ENCODE measurements at regions not wholly inside any gene's neighbourhood (a gene's known extent, or its start where the extent isn't known, plus 50 kb on each side); places are given as distances from the start of the nearest gene placed in this dataset.

GRCh38 chr3:126266291-126266840, 86.0 kb upstream of the ALDH1L1 start:
- no peak for DNase-seq
- Mint-ChIP-seq H3K27me3 (peaks cover 10% of the 10 kb centered on the region), H3K4me3 (no peak overlapping the region), H3K27ac (no peak overlapping the region), H3K36me3 (no peaks in the 10 kb centered on the region), H3K9me3 (peaks cover 0 to 6% (median 0%) of the 10 kb centered on the region in 7 donors), H3K4me1 (no peaks in the 10 kb centered on the region)
- H3K27ac ChIP-seq (ENCODE audit: insufficient read depth, low read length, poor library complexity, severe bottlenecking) = no peak overlapping the region
- no peaks in the 10 kb centered on the region for H3K36me3 ChIP-seq (ENCODE audit: control insufficient read depth, insufficient read depth, low read length)
- no peak overlapping the region for H3K4me3 ChIP-seq (ENCODE audit: low read depth, low read length)
- no peak for ATAC-seq (ENCODE audit: low read depth in 2 of 2)
- no peaks in the 10 kb centered on the region for H3K9me3 ChIP-seq (ENCODE audit: control insufficient read depth in 2 of 2, low read length in 2 of 2)
- H3K4me1 ChIP-seq (ENCODE audit: control insufficient read depth, insufficient read depth, low read length, poor library complexity, severe bottlenecking) = no peaks in the 10 kb centered on the region
- no peaks in the 10 kb centered on the region for H3K27me3 ChIP-seq (ENCODE audit: control insufficient read depth, insufficient read depth, low read length)

GRCh38 chr3:126264952-126265351, 84.6 kb upstream of the ALDH1L1 start:
- Mint-ChIP-seq H3K36me3 (no peaks in the 10 kb centered on the region), H3K4me3 (no peak overlapping the region), H3K27ac (no peak overlapping the region), H3K9me3 (peaks cover 0 to 6% (median 0%) of the 10 kb centered on the region in 7 donors), H3K4me1 (no peaks in the 10 kb centered on the region), H3K27me3 (peaks cover 10% of the 10 kb centered on the region)
- no peaks in the 10 kb centered on the region for H3K4me1 ChIP-seq (ENCODE audit: control insufficient read depth, insufficient read depth, low read length, poor library complexity, severe bottlenecking)
- H3K9me3 ChIP-seq (ENCODE audit: control insufficient read depth in 2 of 2, low read length in 2 of 2) = no peaks in the 10 kb centered on the region
- no peaks in the 10 kb centered on the region for H3K27me3 ChIP-seq (ENCODE audit: control insufficient read depth, insufficient read depth, low read length)
- no peaks in the 10 kb centered on the region for H3K36me3 ChIP-seq (ENCODE audit: control insufficient read depth, insufficient read depth, low read length)
- DNase-seq = no peak
- no peak overlapping the region for H3K4me3 ChIP-seq (ENCODE audit: low read depth, low read length)
- H3K27ac ChIP-seq (ENCODE audit: insufficient read depth, low read length, poor library complexity, severe bottlenecking) = no peak overlapping the region
- ATAC-seq (ENCODE audit: low read depth in 2 of 2) = no peak

GRCh38 chr3:126264381-126264780, 84.0 kb upstream of the ALDH1L1 start:
- no peak overlapping the region for H3K27ac ChIP-seq (ENCODE audit: insufficient read depth, low read length, poor library complexity, severe bottlenecking)
- no peaks in the 10 kb centered on the region for H3K27me3 ChIP-seq (ENCODE audit: control insufficient read depth, insufficient read depth, low read length)
- no peak for DNase-seq
- no peak for ATAC-seq (ENCODE audit: low read depth in 2 of 2)
- H3K4me1 ChIP-seq (ENCODE audit: control insufficient read depth, insufficient read depth, low read length, poor library complexity, severe bottlenecking) = no peaks in the 10 kb centered on the region
- H3K36me3 ChIP-seq (ENCODE audit: control insufficient read depth, insufficient read depth, low read length) = no peaks in the 10 kb centered on the region
- no peak overlapping the region for H3K4me3 ChIP-seq (ENCODE audit: low read depth, low read length)
- Mint-ChIP-seq H3K36me3 (no peaks in the 10 kb centered on the region), H3K27ac (no peak overlapping the region), H3K4me3 (no peak overlapping the region), H3K27me3 (peaks cover 9% of the 10 kb centered on the region), H3K4me1 (no peaks in the 10 kb centered on the region), H3K9me3 (peaks cover 0 to 6% (median 0%) of the 10 kb centered on the region in 7 donors)
- no peaks in the 10 kb centered on the region for H3K9me3 ChIP-seq (ENCODE audit: control insufficient read depth in 2 of 2, low read length in 2 of 2)

- Mint-ChIP-seq H3K4me3 (no peak overlapping the region), H3K36me3 (no peaks in the 10 kb centered on the region), H3K27me3 (peaks cover 6% of the 10 kb centered on the region), H3K27ac (no peak overlapping the region), H3K9me3 (peaks cover 0 to 6% (median 0%) of the 10 kb centered on the region in 7 donors), H3K4me1 (no peaks in the 10 kb centered on the region)
- ATAC-seq (ENCODE audit: low read depth in 2 of 2) (no peak), DNase-seq (no peak)
- no peak overlapping the region for H3K4me3 ChIP-seq (ENCODE audit: low read depth, low read length)
- no peaks in the 10 kb centered on the region for H3K27me3 ChIP-seq (ENCODE audit: control insufficient read depth, insufficient read depth, low read length)
- no peaks in the 10 kb centered on the region for H3K9me3 ChIP-seq (ENCODE audit: control insufficient read depth in 2 of 2, low read length in 2 of 2)
- H3K4me1 ChIP-seq (ENCODE audit: control insufficient read depth, insufficient read depth, low read length, poor library complexity, severe bottlenecking) = no peaks in the 10 kb centered on the region
- H3K36me3 ChIP-seq (ENCODE audit: control insufficient read depth, insufficient read depth, low read length) = no peaks in the 10 kb centered on the region
- no peak overlapping the region for H3K27ac ChIP-seq (ENCODE audit: insufficient read depth, low read length, poor library complexity, severe bottlenecking)
Measured at GRCh38 chr3:126263971-126264370, 83.6 kb upstream of the ALDH1L1 start.

GRCh38 chr3:126263539-126263938, 83.2 kb upstream of the ALDH1L1 start:
- Histone ChIP-seq H3K4me1 (ENCODE audit: control insufficient read depth, insufficient read depth, low read length, poor library complexity, severe bottlenecking) (no peaks in the 10 kb centered on the region), H3K4me3 (ENCODE audit: low read depth, low read length) (no peak overlapping the region), H3K27me3 (ENCODE audit: control insufficient read depth, insufficient read depth, low read length) (no peaks in the 10 kb centered on the region), H3K27ac (ENCODE audit: insufficient read depth, low read length, poor library complexity, severe bottlenecking) (no peak overlapping the region), H3K36me3 (ENCODE audit: control insufficient read depth, insufficient read depth, low read length) (no peaks in the 10 kb centered on the region), H3K9me3 (ENCODE audit: control insufficient read depth in 2 of 2, low read length in 2 of 2) (no peaks in the 10 kb centered on the region)
- H3K9me3 Mint-ChIP-seq = peaks cover 0 to 6% (median 0%) of the 10 kb centered on the region in 7 donors
- H3K36me3 Mint-ChIP-seq = no peaks in the 10 kb centered on the region
- H3K27ac Mint-ChIP-seq = no peak overlapping the region
- ATAC-seq (ENCODE audit: low read depth in 2 of 2) (no peak), DNase-seq (no peak)
- H3K4me1 Mint-ChIP-seq = no peaks in the 10 kb centered on the region
- H3K27me3 Mint-ChIP-seq = peaks cover 6% of the 10 kb centered on the region
- no peak overlapping the region for H3K4me3 Mint-ChIP-seq

GRCh38 chr3:126262227-126262626, 81.8 kb upstream of the ALDH1L1 start:
- H3K27ac ChIP-seq (ENCODE audit: insufficient read depth, low read length, poor library complexity, severe bottlenecking) = no peak overlapping the region
- H3K36me3 ChIP-seq (ENCODE audit: control insufficient read depth, insufficient read depth, low read length) = no peaks in the 10 kb centered on the region
- Mint-ChIP-seq H3K27me3 (no peaks in the 10 kb centered on the region), H3K4me1 (no peaks in the 10 kb centered on the region), H3K36me3 (no peaks in the 10 kb centered on the region), H3K9me3 (peaks cover 0 to 6% (median 0%) of the 10 kb centered on the region in 7 donors), H3K4me3 (no peak overlapping the region), H3K27ac (no peak overlapping the region)
- no peak overlapping the region for H3K4me3 ChIP-seq (ENCODE audit: low read depth, low read length)
- H3K27me3 ChIP-seq (ENCODE audit: control insufficient read depth, insufficient read depth, low read length) = no peaks in the 10 kb centered on the region
- H3K4me1 ChIP-seq (ENCODE audit: control insufficient read depth, insufficient read depth, low read length, poor library complexity, severe bottlenecking) = no peaks in the 10 kb centered on the region
- H3K9me3 ChIP-seq (ENCODE audit: control insufficient read depth in 2 of 2, low read length in 2 of 2) = no peaks in the 10 kb centered on the region
- DNase-seq (no peak), ATAC-seq (ENCODE audit: low read depth in 2 of 2) (no peak)

GRCh38 chr3:126261037-126261436, 80.7 kb upstream of the ALDH1L1 start:
- no peak overlapping the region for H3K27ac Mint-ChIP-seq
- DNase-seq = no peak

More at GRCh38 chr3:126261037-126261436, 80.7 kb upstream of the ALDH1L1 start:
- Histone ChIP-seq H3K27me3 (ENCODE audit: control insufficient read depth, insufficient read depth, low read length) (no peaks in the 10 kb centered on the region), H3K4me3 (ENCODE audit: low read depth, low read length) (no peak overlapping the region), H3K36me3 (ENCODE audit: control insufficient read depth, insufficient read depth, low read length) (no peaks in the 10 kb centered on the region), H3K4me1 (ENCODE audit: control insufficient read depth, insufficient read depth, low read length, poor library complexity, severe bottlenecking) (no peaks in the 10 kb centered on the region), H3K9me3 (ENCODE audit: control insufficient read depth in 2 of 2, low read length in 2 of 2) (no peaks in the 10 kb centered on the region), H3K27ac (ENCODE audit: insufficient read depth, low read length, poor library complexity, severe bottlenecking) (no peak overlapping the region)
- no peak overlapping the region for H3K4me3 Mint-ChIP-seq
- H3K9me3 Mint-ChIP-seq = peaks cover 0 to 6% (median 0%) of the 10 kb centered on the region in 7 donors
- H3K27me3 Mint-ChIP-seq = no peaks in the 10 kb centered on the region
- ATAC-seq (ENCODE audit: low read depth in 2 of 2) = no peak
- no peaks in the 10 kb centered on the region for H3K4me1 Mint-ChIP-seq
- H3K36me3 Mint-ChIP-seq = no peaks in the 10 kb centered on the region
